ENCODE measurements at regions not wholly inside any gene's neighbourhood (a gene's known extent, or its start where the extent isn't known, plus 50 kb on each side); places are given as distances from the start of the nearest gene placed in this dataset.

GRCh38 chr3:1693145-1693544, 405.5 kb upstream of the CNTN4 start:
- DNase-seq, result no peak

GRCh38 chr3:1696669-1697275, 401.9 kb upstream of the CNTN4 start:
- no peak for DNase-seq

- no peak for DNase-seq
These were observed 399.2 kb upstream of the CNTN4 start for GRCh38 chr3:1699361-1699920.

- DNase-seq, result no peak
These were observed 398.0 kb upstream of the CNTN4 start for GRCh38 chr3:1700650-1701049.

- DNase-seq, result no peak
These were observed 395.5 kb upstream of the CNTN4 start for GRCh38 chr3:1703169-1703568.

GRCh38 chr3:1710663-1711062, 388.0 kb upstream of the CNTN4 start:
- no peak for DNase-seq

- DNase-seq, result no peak
These were observed 381.1 kb upstream of the CNTN4 start for GRCh38 chr3:1717524-1717923.

GRCh38 chr3:1723726-1724125, 374.9 kb upstream of the CNTN4 start:
- no peak for DNase-seq

- DNase-seq, result no peak
These were observed 371.9 kb upstream of the CNTN4 start for GRCh38 chr3:1726741-1727140.

GRCh38 chr3:1727242-1727641, 371.4 kb upstream of the CNTN4 start:
- DNase-seq, result no peak

GRCh38 chr3:1728510-1728909, 370.2 kb upstream of the CNTN4 start:
- DNase-seq, result no peak

- DNase-seq, result no peak
These were observed 364.1 kb upstream of the CNTN4 start for GRCh38 chr3:1734494-1735122.

GRCh38 chr3:1752205-1752604, 346.5 kb upstream of the CNTN4 start:
- no peak for DNase-seq

- DNase-seq, result no peak
These were observed 332.3 kb upstream of the CNTN4 start for GRCh38 chr3:1766384-1766783.

GRCh38 chr3:1773679-1774078, 325.0 kb upstream of the CNTN4 start:
- no peak for DNase-seq

- no peak for DNase-seq
These were observed 324.1 kb upstream of the CNTN4 start for GRCh38 chr3:1774597-1774996.

GRCh38 chr3:1775321-1775720, 323.3 kb upstream of the CNTN4 start:
- DNase-seq, result no peak

- DNase-seq, result no peak
These were observed 314.7 kb upstream of the CNTN4 start for GRCh38 chr3:1783995-1784394.

GRCh38 chr3:1787094-1787493, 311.6 kb upstream of the CNTN4 start:
- no peak for DNase-seq

GRCh38 chr3:1792466-1792865, 306.2 kb upstream of the CNTN4 start:
- DNase-seq, result no peak

- DNase-seq, result no peak
These were observed 299.8 kb upstream of the CNTN4 start for GRCh38 chr3:1798711-1799405.

- no peak for DNase-seq
These were observed 293.3 kb upstream of the CNTN4 start for GRCh38 chr3:1805331-1805730.

- DNase-seq, result no peak
These were observed 290.1 kb upstream of the CNTN4 start for GRCh38 chr3:1808590-1808989.

Measured in right lung (tissue), 2 donors.